Astrocyte (in vitro differentiated cells and primary cell): ENCODE measurements at regions not wholly inside any gene's neighbourhood (a gene's known extent, or its start where the extent isn't known, plus 50 kb on each side); places are given as distances from the start of the nearest gene placed in this dataset.

ENCODE experiments used
- DNase-seq: peaks from one replicate; pipeline ENCODE4 v3.0.0-alpha.2; 2010; ENCODE audit warnings: low read depth
- FAIRE-seq: peaks from 2 replicates; lab custom pipeline; 2011; peaks lifted over from hg19 to GRCh38; lab: Jason Lieb, UNC
- H2AFZ ChIP-seq: 2 replicates; pipeline ENCODE4 v1.6.0; 2012; ENCODE audit warnings: low read depth, low read length, inconsistent platforms
- H3K27ac ChIP-seq: 2 replicates; pipeline ENCODE4 v1.5.1; 2011; ENCODE audit warnings: low read depth, low read length, inconsistent platforms
- H3K27me3 ChIP-seq: 2 replicates; pipeline ENCODE4 v1.6.0; 2011; ENCODE audit warnings: low read length, inconsistent platforms; ENCODE audit not compliant: insufficient read depth
- H3K36me3 ChIP-seq: 2 replicates; pipeline ENCODE4 v1.5.1; 2011; ENCODE audit warnings: low read length, inconsistent platforms; ENCODE audit not compliant: insufficient read depth
- H3K4me1 ChIP-seq: 2 replicates; pipeline ENCODE4 v1.5.1; 2011; ENCODE audit warnings: low read length, inconsistent platforms; ENCODE audit not compliant: insufficient read depth
- H3K4me2 ChIP-seq: 2 replicates; pipeline ENCODE4 v1.6.0; 2012; ENCODE audit warnings: low read length, inconsistent platforms
- H3K4me3 ChIP-seq: 2 replicates; pipeline ENCODE4 v1.5.1; 2011; ENCODE audit warnings: low read depth, mild to moderate bottlenecking, low read length, inconsistent platforms; ENCODE audit not compliant: insufficient read depth
- H3K79me2 ChIP-seq: 2 replicates; pipeline ENCODE4 v1.6.0; 2012; ENCODE audit warnings: mild to moderate bottlenecking, low read length, inconsistent platforms; ENCODE audit not compliant: insufficient read depth
- H3K9ac ChIP-seq: 2 replicates; pipeline ENCODE4 v1.6.0; 2012; ENCODE audit warnings: mild to moderate bottlenecking, low read length, inconsistent platforms
- H3K9me3 ChIP-seq: 2 replicates; pipeline ENCODE4 v1.5.1; 2012; ENCODE audit warnings: low read depth, mild to moderate bottlenecking, low read length, inconsistent platforms; ENCODE audit not compliant: insufficient read depth
- H4K20me1 ChIP-seq: 2 replicates; pipeline ENCODE4 v1.6.0; 2012; ENCODE audit warnings: low read length, inconsistent platforms; ENCODE audit not compliant: insufficient read depth
- H3K27ac Mint-ChIP-seq: one replicate; pipeline ENCODE4 v1.8.0; 2021; ENCODE audit warnings: mild to moderate bottlenecking, mixed read lengths; ENCODE audit not compliant: unreplicated experiment
- H3K27me3 Mint-ChIP-seq: one replicate; pipeline ENCODE4 v1.8.0; 2021; ENCODE audit warnings: low read depth, mixed read lengths; ENCODE audit not compliant: unreplicated experiment
- H3K36me3 Mint-ChIP-seq: one replicate; pipeline ENCODE4 v1.8.0; 2021; ENCODE audit warnings: low read depth, mixed read lengths; ENCODE audit not compliant: unreplicated experiment
- H3K4me1 Mint-ChIP-seq: one replicate; pipeline ENCODE4 v1.8.0; 2021; ENCODE audit warnings: low read depth, mixed read lengths; ENCODE audit not compliant: unreplicated experiment
- H3K4me3 Mint-ChIP-seq: one replicate; pipeline ENCODE4 v1.8.0; 2021; ENCODE audit warnings: mild to moderate bottlenecking, moderate library complexity, mixed read lengths; ENCODE audit not compliant: unreplicated experiment
- H3K9me3 Mint-ChIP-seq: one replicate; pipeline ENCODE4 v1.8.0; 2021; ENCODE audit warnings: mild to moderate bottlenecking, mixed read lengths; ENCODE audit not compliant: unreplicated experiment
- CTCF ChIP-seq: IDR thresholded peaks from 2 replicates; pipeline ENCODE4 v1.5.1; 2011; ENCODE audit warnings: low read depth, mild to moderate bottlenecking, inconsistent platforms, low read length, moderate library complexity; ENCODE audit not compliant: insufficient read depth
- EZH2 ChIP-seq: IDR thresholded peaks from 2 replicates; pipeline ENCODE4 v1.6.1; 2012; ENCODE audit warnings: mild to moderate bottlenecking, low read length, inconsistent platforms; ENCODE audit not compliant: insufficient read depth

GRCh38 chr21:17048974-17049373 lies 463.9 kb upstream of the CXADR start:
- no peak overlapping the region for H3K4me2 ChIP-seq
- FAIRE-seq = no peak

GRCh38 chr21:17050156-17050555 lies 462.7 kb upstream of the CXADR start:
- no peak overlapping the region for H2AFZ ChIP-seq

More at GRCh38 chr21:17048974-17049373, 463.9 kb upstream of the CXADR start:
- Histone ChIP-seq H3K36me3 (no peaks in the 10 kb centered on the region), H3K4me1 (peaks cover 3% of the 10 kb centered on the region), H3K4me3 (no peak overlapping the region), H3K79me2 (no peaks in the 10 kb centered on the region), H4K20me1 (no peaks in the 10 kb centered on the region), H3K9me3 (no peaks in the 10 kb centered on the region), H3K27me3 (no peaks in the 10 kb centered on the region), H3K27ac (no peak overlapping the region), H2AFZ (no peak overlapping the region), H3K9ac (no peak overlapping the region)
- no peak for DNase-seq
- no peaks in the 10 kb centered on the region for H3K27me3 Mint-ChIP-seq
- TF ChIP-seq CTCF (no peak), EZH2 (no peak)
- no peaks in the 10 kb centered on the region for H3K36me3 Mint-ChIP-seq
- H3K4me3 Mint-ChIP-seq = no peak overlapping the region
- H3K9me3 Mint-ChIP-seq = no peaks in the 10 kb centered on the region
- peaks cover 12% of the 10 kb centered on the region for H3K4me1 Mint-ChIP-seq
- no peak overlapping the region for H3K27ac Mint-ChIP-seq

More at GRCh38 chr21:17050156-17050555, 462.7 kb upstream of the CXADR start:
- Mint-ChIP-seq H3K4me3 (no peak overlapping the region), H3K4me1 (peaks cover 12% of the 10 kb centered on the region), H3K27me3 (no peaks in the 10 kb centered on the region), H3K36me3 (no peaks in the 10 kb centered on the region), H3K27ac (no peak overlapping the region), H3K9me3 (no peaks in the 10 kb centered on the region)
- TF ChIP-seq EZH2 = no peak
- no peak for TF ChIP-seq CTCF
- Histone ChIP-seq H3K4me1 (peaks cover 3% of the 10 kb centered on the region), H3K79me2 (no peaks in the 10 kb centered on the region), H3K27ac (no peak overlapping the region), H3K27me3 (no peaks in the 10 kb centered on the region), H3K9me3 (no peaks in the 10 kb centered on the region), H3K4me3 (no peak overlapping the region), H3K9ac (no peak overlapping the region), H3K36me3 (no peaks in the 10 kb centered on the region), H4K20me1 (no peaks in the 10 kb centered on the region), H3K4me2 (no peak overlapping the region)
- FAIRE-seq = no peak
- no peak for DNase-seq
